ENCODE measurements at regions not wholly inside any gene's neighbourhood (a gene's known extent, or its start where the extent isn't known, plus 50 kb on each side); places are given as distances from the start of the nearest gene placed in this dataset.
A peak's percentile ranks its signal among the peaks of the same experiment; 100 is the strongest.

- no peaks in the 10 kb centered on the region for H3K9me3 ChIP-seq
- H3K36me3 ChIP-seq: no peaks in the 10 kb centered on the region
- no peak overlapping the region for H3K27ac ChIP-seq
- intact Hi-C loops (cut with DNase I): no loop called here
- ATAC-seq (no peak), DNase-seq (no peak)
- no peak overlapping the region for H3K4me3 ChIP-seq
- H3K4me1 ChIP-seq: no peaks in the 10 kb centered on the region
- no peak for TF ChIP-seq CTCF (IDR thresholded peaks at IDR 0.05)
- peaks cover 0 to 5% (median 0%) of the 10 kb centered on the region in 9 donors for H3K27me3 ChIP-seq
Observed at GRCh38 chr3:130266817-130267216, 78.7 kb upstream of the COL6A5 start.

- 8 to 16% (median 15%) methylated on average over 8 of the region's 8 CpGs for WGBS, 4 donors
- peak; percentile 47 to 77 (median 68) for TF ChIP-seq CTCF (IDR thresholded peaks at IDR 0.05)
- TF ChIP-seq POLR2A (IDR thresholded peaks at IDR 0.05): no peak
- Histone ChIP-seq H3K36me3 (no peaks in the 10 kb centered on the region), H3K9me3 (no peaks in the 10 kb centered on the region), H3K4me1 (no peaks in the 10 kb centered on the region), H3K27me3 (peaks cover 0 to 11% (median 0%) of the 10 kb centered on the region in 9 donors), H3K27ac (no peak overlapping the region), H3K4me3 (no peak overlapping the region)
- ATAC-seq (peak in 2 of 4 donors; percentile 46 to 61), DNase-seq (no peak)
- intact Hi-C loops (cut with DNase I): loop anchor here in 2 of 10 donors (10.0 kb wide), 2 partner anchors 258 to 268 kb away; no protein-coding TSS in a partner anchor
Observed at GRCh38 chr3:130276203-130276803, 69.2 kb upstream of the COL6A5 start.

- H3K36me3 ChIP-seq: no peaks in the 10 kb centered on the region
- ATAC-seq (no peak), DNase-seq (no peak)
- WGBS, 4 donors: 90 to 100% (median 96%) methylated on average over 1 of the region's 1 CpG
- no peak overlapping the region for H3K4me3 ChIP-seq
- H3K9me3 ChIP-seq: no peaks in the 10 kb centered on the region
- no peak overlapping the region for H3K27ac ChIP-seq
- TF ChIP-seq CTCF (IDR thresholded peaks at IDR 0.05): no peak
- no peak for TF ChIP-seq POLR2A (IDR thresholded peaks at IDR 0.05)
- peaks cover 0 to 14% (median 0%) of the 10 kb centered on the region in 9 donors for H3K27me3 ChIP-seq
- intact Hi-C loops (cut with DNase I): no loop called here
- H3K4me1 ChIP-seq: no peaks in the 10 kb centered on the region
Observed at GRCh38 chr3:130288670-130289069, 56.8 kb upstream of the COL6A5 start.

GRCh38 chr3:130291148-130291547, 54.3 kb upstream of the COL6A5 start:
- DNase-seq (no peak), ATAC-seq (no peak)
- no peaks in the 10 kb centered on the region for H3K4me1 ChIP-seq
- peaks cover 0 to 14% (median 0%) of the 10 kb centered on the region in 9 donors for H3K27me3 ChIP-seq
- no peak for TF ChIP-seq POLR2A (IDR thresholded peaks at IDR 0.05)
- H3K36me3 ChIP-seq: no peaks in the 10 kb centered on the region
- H3K9me3 ChIP-seq: peaks cover 0 to 3% (median 0%) of the 10 kb centered on the region in 12 donors
- 81 to 90% (median 84%) methylated on average over 2 of the region's 2 CpGs for WGBS, 4 donors
- H3K4me3 ChIP-seq: no peak overlapping the region
- intact Hi-C loops (cut with DNase I): loop anchor here in 1 of 10 donors (5.0 kb wide), 1 partner anchor 331 kb away; no protein-coding TSS in a partner anchor
- H3K27ac ChIP-seq: no peak overlapping the region

- no peak for TF ChIP-seq CTCF (IDR thresholded peaks at IDR 0.05)
- no peak for TF ChIP-seq POLR2A (IDR thresholded peaks at IDR 0.05)
Observed at GRCh38 chr3:130293247-130293646, 52.2 kb upstream of the COL6A5 start.

More at GRCh38 chr3:130293247-130293646, 52.2 kb upstream of the COL6A5 start:
- H3K4me1 ChIP-seq: no peaks in the 10 kb centered on the region
- H3K27ac ChIP-seq: no peak overlapping the region
- peaks cover 0 to 3% (median 0%) of the 10 kb centered on the region in 12 donors for H3K9me3 ChIP-seq
- ATAC-seq (no peak), DNase-seq (no peak)
- intact Hi-C loops (cut with DNase I): loop anchor here in 1 of 10 donors (5.0 kb wide), 1 partner anchor 329 kb away; no protein-coding TSS in a partner anchor
- no peak overlapping the region for H3K4me3 ChIP-seq
- H3K36me3 ChIP-seq: no peaks in the 10 kb centered on the region
- H3K27me3 ChIP-seq: peaks cover 0 to 14% (median 0%) of the 10 kb centered on the region in 9 donors

Measured in heart left ventricle (tissue), 16 donors.